HG02870 (cell line): ENCODE measurements at regions not wholly inside any gene's neighbourhood (a gene's known extent, or its start where the extent isn't known, plus 50 kb on each side); places are given as distances from the start of the nearest gene placed in this dataset.

ENCODE experiments used
- ATAC-seq: cut with Tn5 transposase; IDR thresholded peaks from one replicate; pipeline ENCODE4 v1.9.1; 2021; ENCODE audit warnings: mild to moderate bottlenecking, moderate library complexity; ENCODE audit not compliant: unreplicated experiment

DNA sequence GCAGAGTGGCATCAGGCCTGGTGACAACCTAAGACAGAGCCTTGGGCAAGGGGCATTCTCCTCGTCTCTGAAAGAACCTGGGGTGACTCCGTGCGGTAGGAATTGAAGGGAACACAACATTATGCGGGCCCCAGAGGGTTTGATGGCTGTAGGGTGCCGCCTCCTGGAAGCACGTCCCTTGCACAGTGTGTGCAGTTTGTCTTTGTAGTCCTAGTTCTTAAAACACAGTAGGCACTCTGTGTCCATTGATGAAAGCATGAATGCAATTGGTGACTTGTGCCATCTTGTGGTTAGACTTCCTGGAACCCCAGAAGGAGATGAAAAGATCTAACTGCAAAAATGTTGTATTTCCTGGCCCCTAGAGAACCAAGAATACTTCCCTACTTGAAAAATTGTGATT, 279.8 kb downstream of the UTP18 start:
- ATAC-seq = no peak

DNA sequence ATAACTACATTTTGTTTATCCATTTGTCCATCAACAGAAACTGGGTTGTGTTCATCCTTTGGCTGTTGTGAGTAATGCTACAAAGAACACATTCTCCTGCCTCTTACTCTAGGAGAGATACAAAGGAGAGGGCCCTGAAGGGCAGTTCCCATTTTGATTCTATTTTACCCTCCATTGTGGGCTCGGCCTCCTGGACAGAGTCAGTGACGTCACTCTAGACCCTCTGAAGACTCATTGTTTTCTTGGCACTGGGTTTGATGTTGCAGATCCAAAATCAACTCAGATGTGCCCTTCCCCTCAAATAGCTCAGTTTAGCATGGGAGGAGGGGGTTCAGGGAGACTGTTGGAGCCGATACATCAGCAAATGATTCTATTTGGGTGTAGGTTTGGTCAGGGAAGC, 280.9 kb downstream of the UTP18 start:
- no peak for ATAC-seq

DNA sequence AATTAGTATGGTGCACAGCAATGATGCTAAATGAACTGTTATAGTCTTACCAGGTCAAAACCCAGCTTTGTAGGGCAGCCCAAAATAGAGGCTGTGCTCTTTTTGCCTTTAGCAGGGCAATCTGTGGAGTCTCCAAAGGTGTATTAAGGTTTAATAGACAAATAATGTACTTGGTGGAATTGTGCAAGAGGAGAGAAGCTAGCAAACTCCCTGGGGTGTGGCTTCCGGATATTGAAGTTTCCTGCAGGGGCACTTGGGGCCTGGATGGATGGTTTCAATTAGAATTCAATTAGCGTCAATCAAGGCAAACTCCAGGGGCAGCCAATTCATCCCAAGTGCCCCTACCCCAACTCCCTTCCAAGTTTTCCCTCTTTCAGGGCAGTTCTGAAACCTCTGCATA, 285.8 kb downstream of the UTP18 start:
- no peak for ATAC-seq

DNA sequence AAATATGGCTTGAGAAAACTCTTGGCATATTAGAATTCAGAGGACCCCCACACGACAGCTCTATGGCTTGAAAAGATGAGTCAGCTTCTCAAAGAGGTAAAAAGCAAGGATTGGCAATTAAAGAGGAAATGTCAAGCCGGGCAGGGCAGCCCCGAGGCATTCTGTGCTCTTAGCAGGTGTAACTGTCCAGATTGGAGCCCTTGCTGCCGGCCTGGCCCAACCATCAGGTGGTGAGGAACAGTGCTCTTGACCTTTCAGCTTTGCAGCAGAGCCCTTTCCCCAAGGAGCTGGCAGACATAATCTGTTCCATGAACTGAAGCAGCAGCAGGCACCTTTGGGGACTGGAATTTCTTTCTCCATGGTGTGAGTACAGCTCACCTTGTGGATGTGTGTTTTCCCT, 287.8 kb downstream of the UTP18 start:
- ATAC-seq = no peak

DNA sequence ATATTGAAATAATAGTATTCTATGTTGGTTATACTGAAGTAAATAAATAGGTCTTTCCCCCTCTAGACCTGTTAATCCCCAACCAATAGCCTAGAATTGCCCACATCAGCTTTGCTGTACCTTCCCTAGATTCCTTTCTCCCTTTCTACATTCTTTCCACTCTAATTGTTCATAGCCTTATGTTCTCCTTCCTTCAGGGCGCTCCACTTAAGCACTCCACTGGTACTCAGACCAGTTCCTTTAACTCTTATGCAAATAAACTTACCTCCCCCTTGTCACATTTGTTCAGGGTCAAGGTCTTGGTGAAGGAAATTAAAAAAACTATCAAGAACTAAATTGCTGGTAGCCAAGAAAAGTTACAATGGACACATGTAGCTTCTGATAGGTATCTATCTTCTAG, 294.8 kb downstream of the UTP18 start:
- ATAC-seq = no peak

DNA sequence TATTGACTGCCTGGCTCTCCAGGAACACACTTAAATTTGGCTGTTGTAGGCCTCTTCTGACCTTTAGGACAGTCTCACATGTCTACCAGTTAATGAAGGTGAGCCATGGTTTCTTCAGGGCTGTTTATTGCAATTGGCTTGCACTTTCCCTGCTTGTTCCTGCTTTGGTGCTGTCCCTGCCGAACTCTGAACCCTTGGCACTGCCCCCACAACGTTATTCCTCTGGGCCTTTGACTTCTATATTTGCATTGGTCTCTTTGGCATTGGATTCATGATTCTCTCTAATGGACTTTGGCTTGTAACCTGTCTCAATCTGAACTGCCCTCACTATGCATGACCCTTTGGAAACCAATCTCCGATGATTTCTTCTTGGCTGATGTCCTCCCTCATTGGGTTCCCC, 299.4 kb downstream of the UTP18 start:
- ATAC-seq = no peak

DNA sequence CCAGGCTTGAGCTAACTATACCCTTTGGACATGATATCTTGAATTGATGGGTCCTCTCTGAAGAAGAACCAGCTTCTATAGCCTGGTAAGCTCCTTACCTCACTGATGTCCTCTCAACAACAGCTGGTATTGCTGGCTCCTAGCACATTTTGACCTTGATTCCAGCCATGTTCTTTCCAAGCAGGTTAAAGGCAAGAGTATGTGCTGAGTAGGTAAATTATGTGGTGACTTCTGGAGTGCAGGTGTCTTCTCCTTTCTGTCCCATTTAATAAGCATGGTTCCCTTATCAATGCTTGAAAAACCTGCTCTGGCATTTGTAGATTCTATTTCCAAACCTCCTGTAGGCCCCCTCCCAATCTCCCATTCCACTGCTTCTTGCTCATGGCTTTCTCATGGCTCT, 300.1 kb downstream of the UTP18 start:
- no peak for ATAC-seq

DNA sequence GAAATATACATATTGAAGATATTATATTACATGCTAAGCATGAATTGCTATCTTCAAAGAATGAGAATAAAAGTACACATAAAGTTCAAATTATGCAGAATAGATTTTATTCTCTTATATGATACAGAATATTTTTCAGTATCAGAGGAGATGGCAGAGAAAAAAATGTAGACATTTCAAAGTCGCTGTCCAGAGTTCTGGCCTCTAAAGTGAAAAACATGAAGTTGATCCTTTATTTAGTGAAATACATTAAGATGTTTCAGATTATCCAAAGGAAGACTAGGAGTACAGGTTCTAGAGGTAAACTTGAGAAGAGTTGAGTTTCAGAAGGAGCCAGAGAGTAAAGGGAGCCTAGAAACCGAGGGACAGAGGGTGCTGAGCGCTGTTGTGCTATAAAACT, 303.6 kb downstream of the UTP18 start:
- no peak for ATAC-seq

DNA sequence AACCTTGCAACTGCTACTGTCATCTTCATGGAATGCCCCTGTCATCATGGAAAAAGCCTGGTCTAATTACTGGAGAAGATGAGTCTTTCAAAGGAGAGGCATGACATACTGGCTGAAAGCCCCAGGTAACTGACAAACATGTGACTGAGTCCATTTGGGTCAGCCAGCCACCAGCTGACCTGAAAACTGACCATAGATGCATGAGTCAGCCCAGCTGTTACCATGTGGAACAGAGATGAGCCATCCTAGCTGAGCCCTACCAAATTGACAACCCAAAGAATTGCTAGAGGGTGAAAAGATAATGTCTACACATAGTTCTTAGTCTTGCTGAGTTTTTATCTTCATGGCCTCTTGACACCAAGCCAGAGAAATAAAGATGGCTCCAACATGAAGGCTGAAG, 311.8 kb downstream of the UTP18 start:
- no peak for ATAC-seq
